Upper lobe of right lung (tissue), 1 donor: ENCODE measurements at regions not wholly inside any gene's neighbourhood (a gene's known extent, or its start where the extent isn't known, plus 50 kb on each side); places are given as distances from the start of the nearest gene placed in this dataset.

Experiments
- ATAC-seq: fragments of 200-7000 bp; cut with Tn5 transposase; one replicate; pipeline ENCODE4 v1.9.1; 2020; ENCODE audit warnings: mild to moderate bottlenecking, moderate library complexity
- DNase-seq: peaks from one replicate; pipeline ENCODE4 v3.0.0-alpha.2; 2020
- H3K27ac ChIP-seq: fragments of 200-600 bp; one replicate; pipeline ENCODE4 v1.8.0; 2022
- H3K27me3 ChIP-seq: fragments of 200-600 bp; one replicate; pipeline ENCODE4 v1.8.0; 2022; ENCODE audit warnings: mild to moderate bottlenecking
- H3K36me3 ChIP-seq: fragments of 200-600 bp; one replicate; pipeline ENCODE4 v1.8.0; 2022
- H3K4me1 ChIP-seq: fragments of 200-600 bp; one replicate; pipeline ENCODE4 v1.8.0; 2022
- H3K4me3 ChIP-seq: fragments of 200-600 bp; one replicate; pipeline ENCODE4 v1.8.0; 2022; ENCODE audit warnings: mild to moderate bottlenecking
- H3K9me3 ChIP-seq: fragments of 200-600 bp; one replicate; pipeline ENCODE4 v1.8.0; 2022
- CTCF ChIP-seq: fragments of 200-600 bp; IDR thresholded peaks from one replicate; pipeline ENCODE4 v1.8.0; 2022; ENCODE audit warnings: antibody characterized with exemption
- intact Hi-C: fragments of 100-400 bp; cut with DNase I; formaldehyde crosslinking; loops from one replicate; pipeline ENCODE4 v1.11.0; 2022
- donor health status: DM: no; HTN: yes; CAD: no; lungs with severe emphysema.

DNA sequence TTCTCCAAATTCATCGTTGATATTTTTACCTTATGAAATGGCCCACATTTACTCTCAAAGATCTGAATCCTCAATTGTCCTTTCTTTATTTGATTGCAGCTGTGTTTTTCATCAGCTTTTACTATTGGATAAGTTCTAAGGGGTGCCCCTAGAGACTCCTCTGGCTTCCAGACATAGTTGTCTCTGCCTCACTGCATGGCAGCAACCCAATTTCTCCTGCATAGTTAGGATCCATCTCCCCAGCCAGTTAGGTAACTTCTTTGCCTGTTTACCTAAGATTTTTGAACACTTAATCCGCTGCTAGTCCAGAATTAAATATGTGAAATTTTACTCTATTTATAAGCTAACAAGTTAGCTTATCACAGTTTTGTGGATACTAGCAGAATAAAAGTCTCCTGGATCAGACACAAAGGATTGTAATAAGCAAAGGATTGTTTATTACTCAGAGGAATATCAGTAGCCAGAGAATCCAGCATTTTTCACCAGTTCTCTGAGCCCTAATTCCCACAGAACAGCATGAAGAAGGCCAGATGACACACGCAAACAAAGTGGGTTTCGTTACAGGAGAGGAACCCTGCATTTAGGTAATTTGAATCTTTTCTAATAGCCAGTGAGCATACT is 101.1 kb downstream of the BBS10 start:
- TF ChIP-seq CTCF: no peak
- intact Hi-C loops: no loop called here
- H3K9me3 ChIP-seq: no peaks in the 10 kb centered on the region

GRCh38 chr12:76246611-76247010 is 101.6 kb downstream of the BBS10 start:
- no peaks in the 10 kb centered on the region for H3K27me3 ChIP-seq
- TF ChIP-seq CTCF: no peak
- no peaks in the 10 kb centered on the region for H3K4me1 ChIP-seq
- ATAC-seq: no peak
- DNase-seq: no peak
- no peaks in the 10 kb centered on the region for H3K36me3 ChIP-seq
- no peak overlapping the region for H3K27ac ChIP-seq
- no peak overlapping the region for H3K4me3 ChIP-seq
- H3K9me3 ChIP-seq: no peaks in the 10 kb centered on the region
- intact Hi-C loops: no loop called here

More for the DNA sequence above, 101.1 kb downstream of the BBS10 start:
- no peak overlapping the region for H3K4me3 ChIP-seq
- no peak overlapping the region for H3K27ac ChIP-seq
- ATAC-seq (no peak), DNase-seq (no peak)
- H3K4me1 ChIP-seq: no peaks in the 10 kb centered on the region
- H3K27me3 ChIP-seq: no peaks in the 10 kb centered on the region
- no peaks in the 10 kb centered on the region for H3K36me3 ChIP-seq

- Histone ChIP-seq H3K4me1 (no peaks in the 10 kb centered on the region), H3K4me3 (no peak overlapping the region), H3K36me3 (no peaks in the 10 kb centered on the region), H3K27ac (no peak overlapping the region), H3K9me3 (no peaks in the 10 kb centered on the region), H3K27me3 (no peaks in the 10 kb centered on the region)
- intact Hi-C loops: no loop called here
- no peak for TF ChIP-seq CTCF
- ATAC-seq (no peak), DNase-seq (no peak)
Measured at GRCh38 chr12:76244300-76244699, 103.9 kb downstream of the BBS10 start.

- Histone ChIP-seq H3K4me1 (no peaks in the 10 kb centered on the region), H3K27me3 (no peaks in the 10 kb centered on the region), H3K4me3 (no peak overlapping the region), H3K9me3 (no peaks in the 10 kb centered on the region), H3K36me3 (no peaks in the 10 kb centered on the region), H3K27ac (no peak overlapping the region)
- intact Hi-C loops: no loop called here
- TF ChIP-seq CTCF: no peak
- DNase-seq (no peak), ATAC-seq (no peak)
Measured at GRCh38 chr12:76242813-76243550, 105.2 kb downstream of the BBS10 start.

GRCh38 chr12:76241371-76241770 is 106.8 kb downstream of the BBS10 start:
- ATAC-seq (no peak), DNase-seq (no peak)
- TF ChIP-seq CTCF: no peak
- Histone ChIP-seq H3K27me3 (no peaks in the 10 kb centered on the region), H3K9me3 (no peaks in the 10 kb centered on the region), H3K4me1 (no peaks in the 10 kb centered on the region), H3K4me3 (no peak overlapping the region), H3K27ac (no peak overlapping the region), H3K36me3 (no peaks in the 10 kb centered on the region)
- intact Hi-C loops: no loop called here
